Cerebellar nuclear complex (tissue), 1 donor: ENCODE measurements at regions not wholly inside any gene's neighbourhood (a gene's known extent, or its start where the extent isn't known, plus 50 kb on each side); places are given as distances from the start of the nearest gene placed in this dataset.

Experiments used
- DNase-seq, 2 experiments: peaks; one replicate each; lab custom pipeline; 2025; lab: John Stamatoyannopoulos, UW

DNA sequence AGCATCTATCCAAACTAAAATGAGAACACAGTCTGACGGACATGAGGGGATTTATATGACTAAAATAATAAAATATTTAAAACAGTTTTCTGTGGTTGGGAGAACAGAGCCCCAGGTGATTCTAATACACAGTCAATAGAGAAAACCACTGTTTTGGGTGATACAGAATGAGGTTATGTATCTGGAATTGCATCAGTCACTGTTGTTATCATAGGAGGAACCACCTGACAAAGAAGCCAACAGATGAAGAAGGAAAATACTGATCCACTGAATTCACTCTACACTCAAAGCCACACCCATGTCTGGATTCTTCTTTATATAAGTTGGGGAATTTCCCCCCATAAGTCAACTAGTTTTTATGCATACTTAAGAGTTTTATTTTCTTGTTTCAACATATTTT lies 799.0 kb downstream of the TLR4 start:
- no peak for DNase-seq

DNA sequence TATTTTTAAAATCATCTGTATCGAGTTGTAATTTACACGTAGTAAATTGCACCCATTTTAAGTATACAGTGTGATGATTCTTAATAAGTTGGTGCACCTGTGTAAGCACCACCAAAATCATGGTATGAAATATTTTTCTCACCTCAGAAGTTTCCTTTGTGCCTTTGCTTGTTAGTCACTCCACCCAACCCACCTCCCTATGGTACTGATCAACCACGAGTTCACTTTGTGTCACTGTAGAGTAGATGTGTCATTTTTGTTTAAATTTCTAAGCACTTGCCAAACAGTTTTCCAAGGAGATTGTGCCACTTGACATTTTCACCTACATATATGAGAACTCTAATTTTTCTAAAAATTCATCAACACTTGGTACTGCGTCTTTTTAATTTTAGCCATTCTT lies 806.5 kb downstream of the TLR4 start:
- no peak for DNase-seq

DNA sequence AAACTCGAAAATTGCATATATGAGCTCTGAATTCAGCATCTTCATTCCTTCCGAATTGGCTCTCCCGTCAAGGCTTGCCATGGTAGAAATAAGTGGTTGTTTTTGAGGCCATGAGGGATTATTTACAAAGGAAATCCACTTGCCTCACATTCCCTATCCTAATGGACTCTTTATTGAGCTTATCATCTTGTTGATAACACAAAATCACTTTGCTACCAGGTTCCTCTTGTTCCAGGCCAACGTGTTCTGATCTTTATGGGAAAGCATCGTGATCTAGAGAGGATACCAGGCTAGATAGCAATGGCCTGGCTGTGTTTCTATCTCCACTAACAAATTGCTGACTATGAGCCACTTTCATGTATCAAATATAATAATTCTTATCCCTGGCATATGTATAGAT lies 811.7 kb downstream of the TLR4 start:
- no peak for DNase-seq

DNA sequence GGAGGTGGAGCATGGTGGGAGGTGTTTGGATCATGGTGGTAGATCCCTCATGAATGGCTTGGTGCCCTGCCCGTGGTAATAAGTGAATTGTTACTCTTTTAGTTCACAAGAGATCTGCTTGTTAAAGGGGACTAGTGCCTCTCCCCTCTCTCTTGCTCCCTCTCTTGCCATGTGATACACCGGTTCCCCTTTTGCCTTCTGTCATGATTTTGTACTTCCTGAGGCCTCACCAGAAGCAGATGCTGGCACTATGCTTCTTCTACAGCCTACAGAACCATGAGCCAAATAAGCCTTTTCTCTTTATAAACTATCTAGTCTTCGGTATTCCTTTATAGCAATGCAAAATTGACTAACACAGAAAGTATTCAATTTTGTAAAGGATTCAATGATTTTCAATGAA lies 817.1 kb downstream of the TLR4 start:
- DNase-seq: no peak

DNA sequence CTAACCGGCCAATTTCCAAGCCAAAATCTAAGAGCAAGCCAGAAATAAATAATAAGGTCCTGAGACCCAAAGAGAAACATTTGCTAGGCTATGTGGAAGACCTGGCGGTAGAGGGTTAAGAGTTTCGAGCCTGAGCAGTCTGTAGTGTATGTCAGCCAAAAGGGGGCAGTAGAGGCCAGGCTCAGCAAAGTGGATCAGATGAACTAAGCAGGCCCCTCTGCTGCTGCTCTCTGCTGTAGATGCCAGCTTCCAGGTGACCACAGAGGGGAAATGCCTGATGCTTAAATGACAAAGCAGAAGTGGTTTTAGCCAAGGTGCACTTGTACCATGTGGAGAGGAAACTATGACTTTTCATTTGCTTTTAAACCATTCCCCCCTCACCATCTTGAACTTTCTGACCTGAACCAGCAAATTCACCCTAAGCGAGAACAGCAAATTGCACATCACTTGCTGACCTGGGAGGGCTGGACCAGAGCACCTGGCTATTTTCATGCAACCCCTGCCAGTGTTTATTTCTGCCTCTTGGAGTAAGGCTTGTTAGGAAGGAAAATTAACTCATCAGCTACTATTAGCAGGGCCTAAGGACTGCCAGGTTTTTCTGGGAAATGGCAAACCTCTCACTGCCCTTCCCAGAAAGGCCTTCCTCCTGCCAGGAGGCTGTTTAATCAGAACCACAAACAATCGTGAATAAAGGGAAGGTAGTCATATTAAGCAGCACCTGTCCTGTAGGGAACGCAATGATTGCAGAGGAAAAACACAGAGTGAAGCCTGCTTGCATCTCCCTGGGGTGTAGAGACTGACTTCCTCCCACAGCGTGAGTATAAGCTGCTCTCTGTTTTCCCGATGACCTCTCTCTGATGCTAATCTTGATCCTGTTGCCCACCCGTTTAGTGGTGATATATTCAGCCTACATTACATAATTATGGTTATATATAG lies 818.2 kb downstream of the TLR4 start:
- DNase-seq: no peak

DNA sequence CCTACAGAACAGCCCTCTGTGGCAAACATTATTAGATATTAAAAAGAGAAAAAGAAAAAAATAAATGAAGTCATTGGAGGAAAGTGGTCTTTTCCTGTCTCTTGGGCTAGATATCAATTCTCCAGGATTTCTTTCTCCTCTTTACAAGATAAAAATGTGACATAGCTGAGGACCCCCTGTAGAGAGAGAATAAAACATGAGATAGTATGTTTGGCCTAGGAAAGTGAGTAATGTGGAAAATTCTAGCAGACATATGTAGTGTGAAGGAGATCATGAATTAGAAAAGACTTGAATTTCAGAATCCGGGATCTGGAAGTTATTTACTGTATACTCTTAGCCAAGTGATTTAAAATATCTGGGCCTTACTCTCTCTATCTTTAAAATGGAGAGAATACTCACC lies 823.1 kb downstream of the TLR4 start:
- no peak for DNase-seq

DNA sequence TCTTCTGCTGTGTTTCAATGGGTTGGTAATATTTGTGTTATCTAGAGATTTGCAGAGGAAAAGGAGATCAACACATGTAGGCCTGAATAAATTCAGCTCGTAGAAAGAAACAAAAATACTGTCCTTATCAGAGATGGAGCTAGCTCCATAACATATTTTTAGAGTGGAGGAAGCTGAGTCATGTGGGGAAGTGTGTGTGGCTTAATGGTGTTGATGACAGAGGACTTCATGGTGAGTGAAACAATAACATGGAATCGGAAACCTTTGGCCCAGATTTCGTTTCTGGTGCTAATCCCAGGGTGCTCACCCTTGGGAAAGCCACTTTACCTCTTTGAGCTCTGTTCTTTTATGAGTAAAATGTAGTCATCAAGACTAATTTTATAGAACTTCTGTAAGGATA lies 825.0 kb downstream of the TLR4 start:
- no peak for DNase-seq

DNA sequence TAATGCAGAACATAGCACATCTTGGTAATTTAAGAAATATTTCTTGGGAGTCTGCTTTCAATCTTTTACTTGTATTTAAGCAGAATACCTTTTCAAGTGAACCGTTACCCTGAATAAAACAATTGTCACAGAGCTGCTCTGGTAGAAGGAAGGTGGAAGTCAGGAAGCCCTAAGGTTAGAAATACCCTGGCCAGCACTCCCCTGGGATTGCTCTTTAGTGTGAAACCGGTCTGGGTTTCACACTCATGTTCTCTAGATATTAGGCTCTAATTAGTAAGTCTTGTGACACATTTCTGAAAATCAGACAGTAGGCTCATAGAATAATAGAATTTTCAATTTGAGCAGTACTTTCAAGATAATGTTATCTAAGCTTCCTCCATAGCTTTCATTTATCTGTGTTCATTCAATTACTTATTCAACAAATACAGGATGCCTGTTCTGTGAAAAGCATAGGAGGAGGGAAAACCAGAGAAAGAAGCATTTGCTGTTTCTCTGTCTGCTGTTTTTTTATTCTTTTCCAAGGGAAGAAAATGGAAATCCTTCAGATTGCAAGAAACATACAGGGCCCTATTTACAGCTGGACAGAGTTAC lies 825.5 kb downstream of the TLR4 start:
- DNase-seq: no peak

DNA sequence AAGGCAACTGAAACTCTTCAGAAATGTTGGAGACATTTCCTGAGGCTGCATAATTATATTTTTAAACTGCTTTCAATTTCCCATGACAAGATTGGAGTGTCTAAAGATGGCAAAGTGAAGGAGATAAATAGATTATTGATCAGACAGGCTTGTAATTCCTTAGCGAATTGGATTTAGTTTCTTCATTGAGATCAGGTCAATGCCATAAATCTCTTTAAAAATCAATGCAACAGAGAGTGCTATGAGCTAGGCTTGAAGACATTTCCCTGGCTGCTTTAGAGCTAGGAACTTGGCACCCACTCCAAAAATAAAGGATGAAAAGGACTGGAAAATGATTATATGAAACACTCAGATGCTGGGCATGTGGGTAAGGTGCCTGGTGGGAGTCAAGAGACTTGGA lies 828.4 kb downstream of the TLR4 start:
- no peak for DNase-seq

DNA sequence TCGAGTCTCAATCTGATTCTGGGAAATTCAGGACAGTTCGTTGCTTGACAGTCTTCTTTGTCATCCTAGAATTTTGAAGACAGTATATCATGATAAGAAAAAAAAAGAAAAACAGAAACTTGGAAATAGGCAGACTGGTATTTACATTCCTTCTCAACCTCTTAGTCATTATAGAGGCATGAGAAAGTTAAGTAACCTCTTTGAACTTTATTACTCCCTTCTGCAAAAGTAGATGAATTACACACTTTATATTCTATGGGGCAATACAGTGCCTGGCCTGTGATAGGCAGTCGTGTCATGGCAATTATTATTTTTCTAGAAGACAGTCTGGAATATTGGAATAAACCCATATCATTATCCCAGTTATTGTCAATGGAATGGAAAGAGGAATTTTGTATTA lies 828.9 kb downstream of the TLR4 start:
- DNase-seq: no peak

DNA sequence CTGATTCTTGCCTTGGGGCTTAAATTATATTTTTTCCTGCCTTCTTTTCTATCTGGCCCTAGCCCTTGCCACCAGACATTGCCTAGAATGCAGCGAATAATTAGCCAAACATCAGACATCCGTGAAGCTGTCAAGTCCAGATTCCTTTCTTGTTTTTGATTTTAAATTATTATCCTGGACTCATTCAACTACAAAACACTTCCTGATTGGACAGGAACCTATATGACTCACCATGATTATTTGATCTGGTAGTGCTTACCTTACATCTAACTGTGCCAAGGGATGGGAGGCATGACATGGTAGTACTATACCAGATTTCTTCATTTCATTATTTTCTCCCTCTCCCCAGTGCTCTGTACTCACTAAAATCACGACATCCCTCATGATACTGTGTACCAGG lies 829.6 kb downstream of the TLR4 start:
- DNase-seq: no peak

DNA sequence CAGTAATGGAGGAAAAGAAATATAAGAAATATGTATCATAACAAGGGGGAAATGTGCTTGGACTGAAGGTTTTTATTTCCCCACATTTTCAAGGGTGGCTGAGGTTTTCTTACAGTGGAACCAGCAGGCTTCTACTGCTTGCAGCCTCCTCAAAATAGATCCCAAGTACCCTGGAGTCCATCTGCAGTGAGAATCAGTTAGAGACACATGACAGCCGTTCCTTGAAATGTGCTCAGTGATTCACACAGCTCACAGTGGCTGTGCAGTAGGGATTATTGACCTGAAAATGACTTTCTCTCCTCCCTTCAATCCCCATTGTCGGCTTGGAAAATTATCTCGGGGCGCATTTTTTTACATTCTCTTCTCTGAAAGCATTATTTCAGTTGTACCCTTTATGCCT lies 832.0 kb downstream of the TLR4 start:
- DNase-seq: no peak

DNA sequence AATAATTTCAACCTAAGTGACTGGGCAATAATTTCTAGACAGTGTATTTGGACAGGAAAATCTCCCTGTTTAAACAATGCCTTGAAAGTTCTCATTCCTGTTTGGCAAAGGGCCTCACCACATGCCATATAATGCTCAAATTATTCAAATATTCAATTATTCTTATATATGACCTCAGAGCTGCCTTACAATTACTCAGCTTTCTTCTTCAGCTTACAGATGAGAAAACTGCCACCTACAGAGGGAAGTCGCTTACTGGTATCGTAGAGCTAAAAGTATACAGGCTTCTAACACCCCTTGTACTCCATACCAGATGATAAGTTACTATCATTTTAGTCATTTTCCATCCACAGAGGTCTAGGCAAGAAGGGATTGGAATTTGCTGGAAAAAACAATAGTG lies 830.3 kb downstream of the BRINP1 start:
- DNase-seq: no peak

DNA sequence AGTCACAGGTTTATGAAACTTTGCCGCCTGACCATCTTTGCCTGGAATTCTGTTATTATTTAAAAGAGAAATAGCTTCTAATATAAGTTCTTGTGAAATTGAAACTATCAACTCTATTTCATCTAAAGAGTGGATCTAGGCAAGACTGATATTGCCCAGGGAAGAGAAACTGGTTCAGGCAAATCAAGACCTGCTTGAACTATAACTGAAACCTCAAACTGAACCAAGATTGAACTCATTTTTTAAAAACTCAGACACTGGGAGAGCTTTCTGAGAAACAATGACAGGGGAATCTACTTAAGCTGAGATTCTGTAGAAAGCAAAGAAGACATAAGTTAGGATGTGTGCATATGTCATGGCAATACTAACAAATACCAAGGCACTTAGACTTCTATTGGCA lies 815.8 kb downstream of the BRINP1 start:
- no peak for DNase-seq

DNA sequence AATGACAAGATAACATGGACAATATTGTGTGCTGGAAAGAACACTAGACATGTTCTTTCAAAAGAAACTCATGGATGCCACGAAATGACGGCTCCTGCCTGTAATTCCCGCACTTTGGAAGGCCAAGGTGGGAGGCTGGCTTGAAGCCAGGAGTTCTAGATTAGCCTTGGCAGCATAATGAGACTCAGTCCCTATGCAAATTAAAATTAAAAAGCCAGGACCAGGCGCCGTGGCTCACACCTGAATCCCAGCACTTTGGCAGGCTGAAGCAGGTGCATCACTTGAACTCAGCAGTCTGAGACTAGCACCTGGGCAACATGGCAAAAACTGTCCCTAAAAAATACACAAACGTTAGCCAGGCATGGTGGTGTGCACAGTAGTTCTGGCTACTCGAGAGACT lies 814.2 kb downstream of the BRINP1 start:
- DNase-seq: no peak

DNA sequence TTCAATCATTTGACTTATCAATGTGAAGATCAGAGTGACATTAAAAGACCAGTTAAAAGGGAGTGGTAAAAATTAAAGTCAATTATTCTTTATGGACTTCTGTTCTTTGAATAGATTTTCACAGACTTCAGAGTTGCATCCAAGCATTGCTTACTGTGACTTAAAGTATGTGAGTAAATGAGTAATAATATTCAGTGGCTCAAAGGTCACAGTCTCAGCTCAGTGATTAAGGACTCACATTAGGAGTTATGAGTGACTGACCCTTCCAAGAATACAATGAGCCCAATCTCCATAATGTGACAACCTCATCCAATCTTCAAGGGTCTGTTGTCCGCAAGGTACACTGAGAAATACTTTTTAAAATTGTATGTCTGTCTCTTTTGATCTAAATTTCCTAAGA lies 811.2 kb downstream of the BRINP1 start:
- DNase-seq: no peak

DNA sequence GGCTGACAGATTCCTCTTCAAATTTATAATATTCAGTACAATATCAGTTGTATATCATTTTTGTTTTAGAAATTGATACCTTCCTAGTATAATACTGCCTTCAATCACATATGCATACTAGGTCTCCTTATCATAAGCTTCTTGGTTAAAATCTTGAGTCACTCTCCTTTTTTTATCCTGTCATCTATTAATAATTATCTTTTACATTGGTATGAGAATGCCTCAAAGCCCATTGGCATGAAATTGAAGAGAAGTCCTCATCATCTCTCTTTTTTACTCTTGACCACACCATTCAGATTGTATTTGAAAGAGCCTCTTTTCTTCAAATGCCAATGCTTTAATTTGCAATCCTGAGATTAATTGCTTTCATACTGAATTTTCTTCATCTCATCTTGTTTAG lies 810.3 kb downstream of the BRINP1 start:
- no peak for DNase-seq

DNA sequence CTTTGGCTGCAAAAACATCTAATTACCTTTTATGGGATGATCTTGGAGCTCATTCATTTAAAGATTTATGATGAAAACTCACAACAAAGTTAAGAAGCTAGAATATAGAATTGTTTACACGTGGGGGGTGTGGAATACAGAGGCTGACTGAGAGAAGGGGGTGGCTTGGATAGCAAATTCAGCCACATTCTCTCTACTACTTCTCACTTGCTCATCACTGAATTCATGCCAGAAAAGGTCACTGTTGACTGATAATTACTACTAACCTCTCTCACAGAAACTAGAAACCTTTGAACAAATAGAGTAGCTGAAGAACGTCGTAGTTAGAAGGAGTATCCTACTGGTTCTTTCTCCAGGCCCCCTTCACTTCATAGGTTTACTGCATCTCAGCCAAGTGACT lies 808.2 kb downstream of the BRINP1 start:
- DNase-seq: no peak

DNA sequence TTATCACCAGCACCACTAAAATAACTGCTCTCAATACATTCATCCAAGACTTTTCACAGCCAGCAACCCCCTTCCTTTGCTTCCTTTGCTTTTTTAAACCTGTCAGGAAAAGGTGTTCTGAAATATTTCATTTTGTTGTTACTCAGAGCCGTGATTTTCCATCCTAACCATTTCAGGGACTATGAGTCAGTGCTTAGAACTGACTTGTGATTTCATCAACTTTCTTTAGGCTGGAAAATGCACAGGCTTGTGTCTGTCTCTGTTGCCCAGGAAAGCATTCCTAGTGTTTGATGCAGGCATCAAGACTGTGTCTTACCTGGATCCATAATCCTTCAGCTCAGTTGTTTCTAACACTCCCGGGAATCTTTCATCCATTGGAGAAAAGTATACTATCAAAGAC lies 805.6 kb downstream of the BRINP1 start:
- DNase-seq: no peak

DNA sequence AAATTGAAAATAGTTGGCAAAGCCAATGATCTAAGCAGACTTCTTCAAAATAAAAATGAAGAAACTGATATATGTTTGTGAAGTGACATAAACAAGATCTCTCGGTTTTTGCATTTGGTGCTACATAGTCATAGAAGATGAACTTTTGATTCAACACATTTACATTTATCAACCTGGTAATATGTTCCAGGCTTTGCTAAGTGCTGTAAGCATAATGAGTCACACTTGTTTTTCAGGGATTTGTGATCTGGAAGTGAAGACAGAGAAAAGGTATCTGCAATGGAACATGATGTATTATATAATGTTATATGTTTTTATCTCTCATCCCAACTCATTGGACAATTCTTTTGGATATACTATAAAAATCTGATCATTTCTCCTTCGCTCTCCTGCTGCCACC lies 801.4 kb downstream of the BRINP1 start:
- no peak for DNase-seq

DNA sequence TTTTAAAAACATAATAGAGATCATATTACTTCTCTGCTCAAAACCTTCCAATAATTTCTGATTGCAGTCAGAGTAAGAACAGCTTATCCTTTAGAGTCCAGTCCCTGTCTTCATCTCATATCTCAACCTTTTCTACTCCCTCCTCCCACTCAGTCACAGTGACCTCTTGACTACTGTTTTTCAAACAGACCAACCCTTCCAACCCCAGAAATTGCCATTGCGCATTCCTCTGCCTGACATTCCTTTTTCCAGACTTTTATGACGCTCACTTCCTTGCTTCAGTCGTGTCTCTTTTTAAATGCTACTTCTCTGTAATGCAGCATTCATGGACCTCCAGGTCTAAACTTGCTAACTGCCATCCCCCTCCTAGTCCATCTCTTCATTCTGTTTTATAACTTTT lies 800.5 kb downstream of the BRINP1 start:
- DNase-seq: no peak

DNA sequence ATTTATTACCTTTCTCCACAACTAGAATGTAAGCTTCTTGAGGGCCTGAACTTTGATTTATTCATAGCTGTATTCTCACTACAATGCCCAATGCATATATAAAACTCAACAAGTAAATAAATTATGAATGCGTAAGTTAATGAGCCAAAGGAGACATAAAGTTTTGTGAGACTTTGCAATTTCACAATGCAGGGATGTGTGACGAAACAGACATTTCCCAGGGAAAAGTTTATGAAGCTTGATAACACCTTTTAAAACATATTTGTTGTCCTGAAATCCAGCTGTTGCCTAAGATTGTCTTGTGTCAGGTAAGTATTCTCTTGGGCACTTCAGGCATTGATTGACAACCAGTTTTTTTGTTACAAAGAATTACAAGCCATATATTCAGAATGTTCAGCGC lies 800.1 kb downstream of the BRINP1 start:
- no peak for DNase-seq

DNA sequence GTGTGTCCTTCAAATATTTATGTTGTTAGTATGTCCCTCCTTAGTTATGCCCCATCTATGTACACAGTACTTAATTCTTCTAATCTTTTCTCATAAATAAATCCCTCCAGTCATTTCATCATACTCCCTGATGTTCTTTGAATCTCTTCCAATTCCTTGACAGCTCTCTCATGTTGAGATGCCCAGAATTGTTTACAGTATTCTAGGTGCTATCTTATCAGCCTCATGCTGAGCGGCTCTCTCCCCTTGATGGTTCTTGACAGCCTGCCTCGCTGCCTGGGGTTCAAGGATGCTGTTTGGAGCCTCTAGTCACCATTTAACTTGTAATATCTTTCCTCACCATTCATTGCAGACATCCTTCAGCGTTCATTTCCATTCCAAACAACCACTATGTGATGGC lies 799.2 kb downstream of the BRINP1 start:
- DNase-seq: no peak
